OCI-LY1 (cell line): ENCODE measurements at regions not wholly inside any gene's neighbourhood (a gene's known extent, or its start where the extent isn't known, plus 50 kb on each side); places are given as distances from the start of the nearest gene placed in this dataset.

ENCODE experiments used
- H2AFZ ChIP-seq: fragments of 200-600 bp; sonication (generic), shearing (Covaris generic); 2 replicates; pipeline ENCODE4 v1.6.0; 2014; ENCODE audit warnings: antibody characterized with exemption, mild to moderate bottlenecking, low read length
- H3F3A ChIP-seq: fragments of 200-600 bp; sonication (generic), shearing (Covaris generic); 2 replicates; pipeline ENCODE4 v1.6.0; 2014; ENCODE audit warnings: mild to moderate bottlenecking, antibody characterized with exemption, low read length, moderate library complexity; ENCODE audit not compliant: insufficient read depth
- H3K27ac ChIP-seq: fragments of 200-600 bp; sonication (generic); 2 replicates; pipeline ENCODE4 v1.5.1; 2014; ENCODE audit warnings: low read length, mixed run types, mild to moderate bottlenecking, low read depth; ENCODE audit not compliant: poor library complexity, severe bottlenecking
- H3K27me3 ChIP-seq: fragments of 200-600 bp; sonication (generic); 2 replicates; pipeline ENCODE4 v1.6.0; 2014; ENCODE audit warnings: antibody characterized with exemption, mild to moderate bottlenecking, low read length, moderate library complexity; ENCODE audit not compliant: insufficient read depth
- H3K36me3 ChIP-seq: fragments of 200-600 bp; sonication (generic); 2 replicates; pipeline ENCODE4 v1.6.1; 2014; ENCODE audit warnings: mild to moderate bottlenecking, antibody characterized with exemption, low read length, moderate library complexity, mixed read lengths; ENCODE audit not compliant: insufficient read depth
- H3K4me1 ChIP-seq: fragments of 200-600 bp; sonication (generic); 2 replicates; pipeline ENCODE4 v1.5.1; 2014; ENCODE audit warnings: mild to moderate bottlenecking, low read length, moderate library complexity; ENCODE audit not compliant: insufficient read depth, severe bottlenecking
- H3K4me2 ChIP-seq: fragments of 200-600 bp; sonication (generic), shearing (Covaris generic); 2 replicates; pipeline ENCODE4 v1.6.1; 2014; ENCODE audit warnings: low read length
- H3K4me3 ChIP-seq: fragments of 200-600 bp; sonication (generic); 2 replicates; pipeline ENCODE4 v1.5.1; 2014; ENCODE audit warnings: low read length, low read depth, mild to moderate bottlenecking, mixed read lengths; ENCODE audit not compliant: poor library complexity, severe bottlenecking
- H3K79me2 ChIP-seq: fragments of 200-600 bp; shearing (Covaris generic); 2 replicates; pipeline ENCODE4 v1.6.1; 2016; ENCODE audit warnings: mixed run types, low read length, mixed read lengths; ENCODE audit not compliant: insufficient read depth
- H3K9ac ChIP-seq: fragments of 200-600 bp; sonication (generic), shearing (Covaris generic); 2 replicates; pipeline ENCODE4 v1.6.1; 2014; ENCODE audit warnings: mild to moderate bottlenecking, low read length, mixed read lengths
- H3K9me2 ChIP-seq: fragments of 200-600 bp; sonication (generic), shearing (Covaris generic); 2 replicates; pipeline ENCODE4 v1.6.1; 2014; ENCODE audit warnings: low read depth, mild to moderate bottlenecking, low read length, mixed read lengths
- H3K9me3 ChIP-seq: fragments of 200-600 bp; shearing (Covaris generic); 2 replicates; pipeline ENCODE4 v1.6.1; 2014; ENCODE audit warnings: low read length, mixed read lengths
- H4K20me1 ChIP-seq: fragments of 200-600 bp; sonication (generic), shearing (Covaris generic); 2 replicates; pipeline ENCODE4 v1.6.0; 2016; ENCODE audit warnings: mild to moderate bottlenecking, low read length; ENCODE audit not compliant: insufficient read depth
- EZH2 ChIP-seq: fragments of 200-600 bp; sonication (generic), shearing (Covaris generic); IDR thresholded peaks from 2 replicates; pipeline ENCODE4 v1.8.0; 2017; ENCODE audit warnings: borderline replicate concordance, mixed run types, mild to moderate bottlenecking, antibody characterized with exemption, low read length, moderate library complexity, mixed read lengths
- TF ChIP-seq, protein P1 (sequence below): fragments of 200-600 bp; sonication (generic), shearing (Covaris generic); IDR thresholded peaks from 2 replicates; pipeline ENCODE4 v1.5.1; 2017; ENCODE audit warnings: mild to moderate bottlenecking, antibody characterized with exemption, low read length, moderate library complexity, mixed read lengths

DNA sequence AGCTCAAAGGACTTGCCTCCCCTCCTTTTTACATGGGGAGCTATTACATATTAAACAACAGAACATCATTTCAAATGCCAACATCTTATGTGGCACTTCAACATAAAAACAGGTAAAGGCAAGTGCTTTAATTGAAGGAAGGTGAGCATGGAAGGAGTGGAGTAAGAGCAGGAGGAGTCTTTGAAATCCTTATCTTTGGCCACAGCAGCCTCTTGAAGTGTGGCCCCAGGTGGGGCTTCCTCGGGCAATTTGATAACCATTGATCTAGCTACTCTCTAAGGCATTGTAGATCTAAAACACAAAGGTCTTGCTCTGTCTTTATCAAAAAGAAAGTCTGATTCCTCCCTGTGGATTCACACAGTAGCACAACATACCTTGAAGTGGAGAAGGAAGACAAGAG is 70.9 kb upstream of the PPP2R5A start:
- Histone ChIP-seq H3F3A (no peaks in the 10 kb centered on the region), H2AFZ (no peak overlapping the region), H3K4me1 (peaks cover 22% of the 10 kb centered on the region), H3K4me3 (no peak overlapping the region), H3K27ac (no peak overlapping the region), H3K4me2 (no peak overlapping the region), H3K9me2 (no peaks in the 10 kb centered on the region), H3K9ac (no peak overlapping the region), H3K79me2 (no peaks in the 10 kb centered on the region), H3K27me3 (no peaks in the 10 kb centered on the region), H3K9me3 (no peaks in the 10 kb centered on the region), H4K20me1 (no peaks in the 10 kb centered on the region), H3K36me3 (no peaks in the 10 kb centered on the region)
- TF ChIP-seq, protein P1, sequence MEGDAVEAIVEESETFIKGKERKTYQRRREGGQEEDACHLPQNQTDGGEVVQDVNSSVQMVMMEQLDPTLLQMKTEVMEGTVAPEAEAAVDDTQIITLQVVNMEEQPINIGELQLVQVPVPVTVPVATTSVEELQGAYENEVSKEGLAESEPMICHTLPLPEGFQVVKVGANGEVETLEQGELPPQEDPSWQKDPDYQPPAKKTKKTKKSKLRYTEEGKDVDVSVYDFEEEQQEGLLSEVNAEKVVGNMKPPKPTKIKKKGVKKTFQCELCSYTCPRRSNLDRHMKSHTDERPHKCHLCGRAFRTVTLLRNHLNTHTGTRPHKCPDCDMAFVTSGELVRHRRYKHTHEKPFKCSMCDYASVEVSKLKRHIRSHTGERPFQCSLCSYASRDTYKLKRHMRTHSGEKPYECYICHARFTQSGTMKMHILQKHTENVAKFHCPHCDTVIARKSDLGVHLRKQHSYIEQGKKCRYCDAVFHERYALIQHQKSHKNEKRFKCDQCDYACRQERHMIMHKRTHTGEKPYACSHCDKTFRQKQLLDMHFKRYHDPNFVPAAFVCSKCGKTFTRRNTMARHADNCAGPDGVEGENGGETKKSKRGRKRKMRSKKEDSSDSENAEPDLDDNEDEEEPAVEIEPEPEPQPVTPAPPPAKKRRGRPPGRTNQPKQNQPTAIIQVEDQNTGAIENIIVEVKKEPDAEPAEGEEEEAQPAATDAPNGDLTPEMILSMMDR = no peak
- TF ChIP-seq EZH2 = no peak

DNA sequence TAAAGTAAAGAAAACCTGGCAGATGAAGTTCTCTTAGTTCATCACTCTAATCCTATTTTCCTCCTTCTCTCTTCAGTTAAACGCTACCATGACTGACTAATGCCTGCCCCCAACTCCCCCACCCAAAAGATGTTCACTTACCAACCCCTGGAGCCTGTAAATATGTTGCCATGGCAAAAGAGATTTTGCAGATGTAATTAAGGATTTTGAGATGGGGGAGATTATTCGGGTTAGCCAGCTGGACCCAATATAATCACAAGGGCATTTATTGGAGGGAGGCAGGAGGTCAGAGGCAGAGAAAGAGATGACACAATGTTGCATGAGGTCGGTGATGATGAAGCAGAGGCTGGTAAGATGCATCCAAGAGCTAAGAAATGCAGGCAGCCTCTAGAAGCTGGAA is 69.3 kb upstream of the PPP2R5A start:
- Histone ChIP-seq H3K9me2 (no peaks in the 10 kb centered on the region), H3K9ac (no peak overlapping the region), H3K4me1 (peaks cover 32% of the 10 kb centered on the region), H3K4me2 (no peak overlapping the region), H3K27me3 (no peaks in the 10 kb centered on the region), H4K20me1 (no peaks in the 10 kb centered on the region), H3K27ac (no peak overlapping the region), H3K36me3 (no peaks in the 10 kb centered on the region), H3K79me2 (no peaks in the 10 kb centered on the region), H3F3A (no peaks in the 10 kb centered on the region), H3K9me3 (no peaks in the 10 kb centered on the region), H2AFZ (no peak overlapping the region), H3K4me3 (no peak overlapping the region)
- no peak for TF ChIP-seq EZH2
- TF ChIP-seq, protein P1 = no peak

DNA sequence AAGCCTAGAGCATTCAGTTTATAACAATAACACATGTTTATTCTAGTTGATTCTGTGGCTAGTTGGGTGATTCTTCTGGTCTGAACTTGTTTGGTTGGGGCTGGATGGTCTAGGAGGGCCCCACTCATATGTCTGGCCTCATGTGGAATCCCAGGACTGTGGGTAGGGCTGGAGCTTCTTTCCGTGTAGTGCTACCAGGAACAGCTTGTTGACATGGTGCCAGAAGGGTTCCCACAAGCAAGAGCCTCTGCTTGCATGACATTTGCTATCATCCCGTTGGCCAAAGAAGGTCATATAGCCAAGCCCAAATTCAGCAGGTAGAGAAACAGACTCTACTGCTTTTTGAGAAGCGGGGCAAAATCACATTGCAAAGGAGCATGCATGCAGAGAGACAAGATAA is 67.6 kb upstream of the PPP2R5A start:
- H3K79me2 ChIP-seq = no peaks in the 10 kb centered on the region
- no peaks in the 10 kb centered on the region for H3F3A ChIP-seq
- no peak overlapping the region for H3K9ac ChIP-seq
- H3K9me2 ChIP-seq = no peaks in the 10 kb centered on the region
- no peak overlapping the region for H2AFZ ChIP-seq
- peaks cover 32% of the 10 kb centered on the region for H3K4me1 ChIP-seq
- TF ChIP-seq, protein P1 = no peak
- no peak for TF ChIP-seq EZH2
- H3K4me3 ChIP-seq = no peak overlapping the region
- H3K27ac ChIP-seq = peak overlapping the region; percentile 77
- H3K4me2 ChIP-seq = no peak overlapping the region
- no peaks in the 10 kb centered on the region for H3K36me3 ChIP-seq
- no peaks in the 10 kb centered on the region for H3K27me3 ChIP-seq
- H3K9me3 ChIP-seq = no peaks in the 10 kb centered on the region
- no peaks in the 10 kb centered on the region for H4K20me1 ChIP-seq
